ENCODE measurements at regions not wholly inside any gene's neighbourhood (a gene's known extent, or its start where the extent isn't known, plus 50 kb on each side); places are given as distances from the start of the nearest gene placed in this dataset.

- Mint-ChIP-seq H3K27ac (ENCODE audit: low read depth, unreplicated experiment) (no peak overlapping the region), H3K4me1 (ENCODE audit: insufficient read depth, unreplicated experiment) (peaks cover 11% of the 10 kb centered on the region), H3K36me3 (ENCODE audit: insufficient read depth, unreplicated experiment) (no peaks in the 10 kb centered on the region), H3K4me3 (ENCODE audit: unreplicated experiment) (peak overlapping the region; percentile 90), H3K27me3 (ENCODE audit: insufficient read depth, unreplicated experiment) (no peaks in the 10 kb centered on the region), H3K9me3 (ENCODE audit: unreplicated experiment) (no peaks in the 10 kb centered on the region)
- intact Hi-C loops (cut with micrococcal nuclease), result loop anchor here (2.0 to 10.0 kb wide), 5 partner anchors 38 to 669 kb away; partner anchors contain the start of gene PERP
- POLR2A ChIA-PET, result interaction anchor here (0.6 to 4.4 kb wide), 21 partner anchors 9 to 822 kb away, joined by 3 to 92 read pairs (median 4); partner anchors contain the start of gene CCDC28A
- DNase-seq (ENCODE audit: unreplicated experiment), result peak; percentile 88
- CTCF ChIA-PET, result interaction anchor here (0.6 to 4.0 kb wide), 24 partner anchors 9 to 584 kb away, joined by 3 to 29 read pairs (median 4); no protein-coding TSS in a partner anchor
- TF ChIP-seq, protein P1, sequence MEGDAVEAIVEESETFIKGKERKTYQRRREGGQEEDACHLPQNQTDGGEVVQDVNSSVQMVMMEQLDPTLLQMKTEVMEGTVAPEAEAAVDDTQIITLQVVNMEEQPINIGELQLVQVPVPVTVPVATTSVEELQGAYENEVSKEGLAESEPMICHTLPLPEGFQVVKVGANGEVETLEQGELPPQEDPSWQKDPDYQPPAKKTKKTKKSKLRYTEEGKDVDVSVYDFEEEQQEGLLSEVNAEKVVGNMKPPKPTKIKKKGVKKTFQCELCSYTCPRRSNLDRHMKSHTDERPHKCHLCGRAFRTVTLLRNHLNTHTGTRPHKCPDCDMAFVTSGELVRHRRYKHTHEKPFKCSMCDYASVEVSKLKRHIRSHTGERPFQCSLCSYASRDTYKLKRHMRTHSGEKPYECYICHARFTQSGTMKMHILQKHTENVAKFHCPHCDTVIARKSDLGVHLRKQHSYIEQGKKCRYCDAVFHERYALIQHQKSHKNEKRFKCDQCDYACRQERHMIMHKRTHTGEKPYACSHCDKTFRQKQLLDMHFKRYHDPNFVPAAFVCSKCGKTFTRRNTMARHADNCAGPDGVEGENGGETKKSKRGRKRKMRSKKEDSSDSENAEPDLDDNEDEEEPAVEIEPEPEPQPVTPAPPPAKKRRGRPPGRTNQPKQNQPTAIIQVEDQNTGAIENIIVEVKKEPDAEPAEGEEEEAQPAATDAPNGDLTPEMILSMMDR (IDR thresholded peaks at IDR 0.05; ENCODE audit: unreplicated experiment), result no peak
- no TSS peak for BruUV-seq (replicated peaks)
Measured at GRCh38 chr6:138692978-138693909, 80.3 kb upstream of the CCDC28A start.

DNA sequence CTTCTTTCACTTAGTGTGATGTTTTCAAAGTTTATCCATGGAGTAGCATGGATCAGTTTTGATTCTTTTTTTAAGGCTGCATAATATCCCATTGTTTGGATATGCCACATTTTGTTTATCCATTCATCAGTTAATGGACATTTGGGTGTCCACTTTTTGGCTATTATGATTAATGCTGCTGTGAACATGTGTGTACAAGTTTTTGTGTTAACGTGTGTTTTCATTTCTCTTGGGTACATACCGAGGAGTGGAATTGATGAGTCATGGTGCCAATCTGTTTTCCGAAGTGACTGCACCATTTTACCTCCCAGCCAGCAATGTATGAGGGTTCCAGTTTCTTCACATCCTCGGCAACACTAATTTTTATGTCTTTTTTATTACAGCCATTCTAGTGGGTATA is 78.4 kb upstream of the CCDC28A start:
- POLR2A ChIA-PET, result no interaction called here
- no TSS peak for BruUV-seq (replicated peaks)
- peak; percentile 45 for DNase-seq (ENCODE audit: unreplicated experiment)

GRCh38 chr6:138714493-138714892 is 59.1 kb upstream of the CCDC28A start:
- ChIA-PET POLR2A (interaction anchor here (0.8 kb wide), 1 partner anchor 9 kb away, joined by 3 read pairs; no protein-coding TSS in a partner anchor), CTCF (interaction anchor here (0.7 kb wide), 1 partner anchor 475 kb away, joined by 5 read pairs; no protein-coding TSS in a partner anchor)
- H3K4me1 Mint-ChIP-seq (ENCODE audit: insufficient read depth, unreplicated experiment), result no peaks in the 10 kb centered on the region
- no TSS peak for BruUV-seq (replicated peaks)
- H3K36me3 Mint-ChIP-seq (ENCODE audit: insufficient read depth, unreplicated experiment), result no peaks in the 10 kb centered on the region
- H3K27ac Mint-ChIP-seq (ENCODE audit: low read depth, unreplicated experiment), result no peak overlapping the region
- DNase-seq (ENCODE audit: unreplicated experiment), result no peak
- H3K4me3 Mint-ChIP-seq (ENCODE audit: unreplicated experiment), result no peak overlapping the region
- TF ChIP-seq, protein P1 (IDR thresholded peaks at IDR 0.05; ENCODE audit: unreplicated experiment), result no peak
- peaks cover 11% of the 10 kb centered on the region for H3K27me3 Mint-ChIP-seq (ENCODE audit: insufficient read depth, unreplicated experiment)
- H3K9me3 Mint-ChIP-seq (ENCODE audit: unreplicated experiment), result peaks cover 13% of the 10 kb centered on the region
- intact Hi-C loops (cut with micrococcal nuclease), result no loop called here

More for the DNA sequence above, 78.4 kb upstream of the CCDC28A start:
- intact Hi-C loops (cut with micrococcal nuclease), result loop anchor here (10.0 kb wide), 1 partner anchor 280 kb away; no protein-coding TSS in a partner anchor
- Mint-ChIP-seq H3K4me3 (ENCODE audit: unreplicated experiment) (no peak overlapping the region), H3K27ac (ENCODE audit: low read depth, unreplicated experiment) (no peak overlapping the region), H3K4me1 (ENCODE audit: insufficient read depth, unreplicated experiment) (peaks cover 6% of the 10 kb centered on the region), H3K9me3 (ENCODE audit: unreplicated experiment) (no peaks in the 10 kb centered on the region), H3K27me3 (ENCODE audit: insufficient read depth, unreplicated experiment) (no peaks in the 10 kb centered on the region), H3K36me3 (ENCODE audit: insufficient read depth, unreplicated experiment) (no peaks in the 10 kb centered on the region)
- CTCF ChIA-PET, result interaction anchor here (1.5 kb wide), 1 partner anchor 71 kb away, joined by 3 read pairs; no protein-coding TSS in a partner anchor
- TF ChIP-seq, protein P1 (IDR thresholded peaks at IDR 0.05; ENCODE audit: unreplicated experiment), result no peak

DNA sequence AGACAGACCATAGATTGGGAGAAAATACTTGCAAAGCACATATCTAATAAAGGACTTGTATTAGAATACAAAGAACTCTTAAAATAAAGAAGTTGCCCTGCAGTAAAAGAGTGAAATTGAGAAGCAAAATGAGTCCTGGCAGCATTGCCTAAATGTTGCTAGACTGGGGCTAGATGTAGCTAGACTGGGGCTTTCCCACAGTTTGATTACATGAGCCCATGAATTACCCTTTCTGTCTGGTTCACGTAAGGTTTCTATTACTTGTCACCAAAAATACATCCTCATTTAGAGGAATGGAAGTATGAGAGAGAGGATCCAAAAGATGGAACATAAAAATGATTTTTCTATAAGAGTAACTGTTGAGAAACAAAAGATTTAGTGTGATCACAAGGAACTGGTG is 57.6 kb upstream of the CCDC28A start:
- Mint-ChIP-seq H3K4me1 (ENCODE audit: insufficient read depth, unreplicated experiment) (no peaks in the 10 kb centered on the region), H3K9me3 (ENCODE audit: unreplicated experiment) (peaks cover 6% of the 10 kb centered on the region), H3K27me3 (ENCODE audit: insufficient read depth, unreplicated experiment) (peaks cover under 1% of the 10 kb centered on the region)

More for the DNA sequence above, 57.6 kb upstream of the CCDC28A start:
- intact Hi-C loops (cut with micrococcal nuclease), result no loop called here
- H3K27ac Mint-ChIP-seq (ENCODE audit: low read depth, unreplicated experiment), result no peak overlapping the region
- no peak overlapping the region for H3K4me3 Mint-ChIP-seq (ENCODE audit: unreplicated experiment)
- TF ChIP-seq, protein P1 (IDR thresholded peaks at IDR 0.05; ENCODE audit: unreplicated experiment), result no peak
- DNase-seq (ENCODE audit: unreplicated experiment), result no peak
- BruUV-seq (replicated peaks), result no TSS peak
- ChIA-PET CTCF (interaction anchor here (0.7 kb wide), 1 partner anchor 114 kb away, joined by 3 read pairs; no protein-coding TSS in a partner anchor), POLR2A (no interaction called here)
- H3K36me3 Mint-ChIP-seq (ENCODE audit: insufficient read depth, unreplicated experiment), result no peaks in the 10 kb centered on the region
